Panc1 (cell line): ENCODE measurements at regions not wholly inside any gene's neighbourhood (a gene's known extent, or its start where the extent isn't known, plus 50 kb on each side); places are given as distances from the start of the nearest gene placed in this dataset.

Experiments used
- ATAC-seq: fragments of 200-7000 bp; cut with Tn5 transposase; 2 replicates; pipeline ENCODE4 v1.9.1; 2020; ENCODE audit warnings: mild to moderate bottlenecking, moderate library complexity
- BruUV-seq: library from RNA; stranded (reverse); fragments of 400-500 nt; replicated peaks from 2 replicates; lab custom pipeline; 2021; lab: Mats Ljungman, UMichigan
- CTCF ChIA-PET: fragments of 300-600 bp; sonication (Branson Sonifier 250); formaldehyde crosslinking; loops from one replicate; lab custom pipeline; 2022; ENCODE audit warnings: antibody characterized with exemption; lab: Charles Lee
- POLR2A ChIA-PET: fragments of 300-600 bp; sonication (Branson Sonifier 250); formaldehyde crosslinking; loops from one replicate; lab custom pipeline; 2022; ENCODE audit warnings: antibody characterized with exemption; lab: Charles Lee
- DNase-seq: peaks from one replicate; pipeline ENCODE4 v3.0.0-alpha.2; 2010; ENCODE audit warnings: low read depth, low spot score
- H3K27ac ChIP-seq: 2 replicates; pipeline ENCODE4 v1.5.1; 2011; ENCODE audit warnings: mild to moderate bottlenecking, low read length, inconsistent platforms
- H3K27me3 ChIP-seq: fragments of 200-500 bp; sonication (Bioruptor generic); 2 replicates; pipeline ENCODE4 v1.6.0; 2014; ENCODE audit warnings: low read length, inconsistent platforms; ENCODE audit not compliant: control insufficient read depth, insufficient read depth
- H3K36me3 ChIP-seq: fragments of 200-500 bp; sonication (Bioruptor generic); 2 replicates; pipeline ENCODE4 v1.5.1; 2014; ENCODE audit warnings: inconsistent platforms, mild to moderate bottlenecking, low read length, moderate library complexity; ENCODE audit not compliant: control insufficient read depth, insufficient read depth
- H3K4me1 ChIP-seq: 2 replicates; pipeline ENCODE4 v1.5.1; 2011; ENCODE audit warnings: inconsistent platforms, mild to moderate bottlenecking, low read length, moderate library complexity; ENCODE audit not compliant: control insufficient read depth, insufficient read depth
- H3K4me3 ChIP-seq, 2 experiments: 2 replicates each; pipeline ENCODE4 v1.5.1; 2011 to 2012; ENCODE audit warnings: low read depth in 2 of 2, low read length in 2 of 2, mild to moderate bottlenecking in 2 of 2, inconsistent platforms in 1 of 2, moderate library complexity in 1 of 2
- H3K9me3 ChIP-seq: fragments of 200-500 bp; sonication (Bioruptor generic); 2 replicates; pipeline ENCODE4 v1.5.1; 2014; ENCODE audit warnings: low read depth, mild to moderate bottlenecking, inconsistent platforms, low read length, moderate library complexity; ENCODE audit not compliant: control insufficient read depth, insufficient read depth
- POLR2AphosphoS5 ChIP-seq: IDR thresholded peaks from 2 replicates; pipeline ENCODE4 v1.6.1; 2012; ENCODE audit warnings: mild to moderate bottlenecking, low read depth, low read length, moderate library complexity
- SIN3A ChIP-seq: IDR thresholded peaks from 2 replicates; pipeline ENCODE4 v1.6.1; 2012; ENCODE audit warnings: low read depth, mild to moderate bottlenecking, low read length, moderate library complexity, borderline replicate concordance; ENCODE audit not compliant: insufficient read depth
- TCF7L2 ChIP-seq: IDR thresholded peaks from 2 replicates; pipeline ENCODE4 v1.6.1; 2011; ENCODE audit warnings: mild to moderate bottlenecking, low read depth, low read length, inconsistent platforms
- in situ Hi-C: cut with HindIII; loops from 2 replicates; pipeline ENCODE4 v1.10.0; 2016; ENCODE audit warnings: low sequenced_read_pairs, low pct_unique_long_range_greater_than_20kb
- intact Hi-C: fragments of 100-400 bp; cut with micrococcal nuclease; formaldehyde crosslinking; loops from one replicate; pipeline ENCODE4 v1.10.0; 2022; ENCODE audit not compliant: unreplicated experiment
- TF ChIP-seq, protein P1 (sequence below), 2 experiments: IDR thresholded peaks; 2 replicates each; pipeline ENCODE4 v1.6.1; 2011 to 2012; ENCODE audit warnings: low read depth in 2 of 2, control low read depth in 1 of 2, low read length in 1 of 2, mild to moderate bottlenecking in 1 of 2, moderate library complexity in 1 of 2; ENCODE audit not compliant: insufficient read depth in 1 of 2
- TF ChIP-seq, protein P2 (sequence below): fragments of 450-650 bp; IDR thresholded peaks from 2 replicates; pipeline ENCODE4 v1.5.1; 2017; ENCODE audit warnings: mild to moderate bottlenecking

GRCh38 chr1:70842562-70842961 is 205.1 kb downstream of the PTGER3 start:
- Histone ChIP-seq H3K27me3 (no peaks in the 10 kb centered on the region), H3K4me1 (no peaks in the 10 kb centered on the region), H3K36me3 (no peaks in the 10 kb centered on the region), H3K27ac (no peak overlapping the region), H3K9me3 (no peaks in the 10 kb centered on the region), H3K4me3 (no peak overlapping the region)
- TF ChIP-seq, protein P1, sequence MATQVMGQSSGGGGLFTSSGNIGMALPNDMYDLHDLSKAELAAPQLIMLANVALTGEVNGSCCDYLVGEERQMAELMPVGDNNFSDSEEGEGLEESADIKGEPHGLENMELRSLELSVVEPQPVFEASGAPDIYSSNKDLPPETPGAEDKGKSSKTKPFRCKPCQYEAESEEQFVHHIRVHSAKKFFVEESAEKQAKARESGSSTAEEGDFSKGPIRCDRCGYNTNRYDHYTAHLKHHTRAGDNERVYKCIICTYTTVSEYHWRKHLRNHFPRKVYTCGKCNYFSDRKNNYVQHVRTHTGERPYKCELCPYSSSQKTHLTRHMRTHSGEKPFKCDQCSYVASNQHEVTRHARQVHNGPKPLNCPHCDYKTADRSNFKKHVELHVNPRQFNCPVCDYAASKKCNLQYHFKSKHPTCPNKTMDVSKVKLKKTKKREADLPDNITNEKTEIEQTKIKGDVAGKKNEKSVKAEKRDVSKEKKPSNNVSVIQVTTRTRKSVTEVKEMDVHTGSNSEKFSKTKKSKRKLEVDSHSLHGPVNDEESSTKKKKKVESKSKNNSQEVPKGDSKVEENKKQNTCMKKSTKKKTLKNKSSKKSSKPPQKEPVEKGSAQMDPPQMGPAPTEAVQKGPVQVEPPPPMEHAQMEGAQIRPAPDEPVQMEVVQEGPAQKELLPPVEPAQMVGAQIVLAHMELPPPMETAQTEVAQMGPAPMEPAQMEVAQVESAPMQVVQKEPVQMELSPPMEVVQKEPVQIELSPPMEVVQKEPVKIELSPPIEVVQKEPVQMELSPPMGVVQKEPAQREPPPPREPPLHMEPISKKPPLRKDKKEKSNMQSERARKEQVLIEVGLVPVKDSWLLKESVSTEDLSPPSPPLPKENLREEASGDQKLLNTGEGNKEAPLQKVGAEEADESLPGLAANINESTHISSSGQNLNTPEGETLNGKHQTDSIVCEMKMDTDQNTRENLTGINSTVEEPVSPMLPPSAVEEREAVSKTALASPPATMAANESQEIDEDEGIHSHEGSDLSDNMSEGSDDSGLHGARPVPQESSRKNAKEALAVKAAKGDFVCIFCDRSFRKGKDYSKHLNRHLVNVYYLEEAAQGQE (IDR thresholded peaks at IDR 0.05; ENCODE audit: insufficient read depth in 1 of 2, low read depth in 2 of 2, low read length in 1 of 2) = no peak
- no peak for TF ChIP-seq TCF7L2
- TF ChIP-seq, protein P2, sequence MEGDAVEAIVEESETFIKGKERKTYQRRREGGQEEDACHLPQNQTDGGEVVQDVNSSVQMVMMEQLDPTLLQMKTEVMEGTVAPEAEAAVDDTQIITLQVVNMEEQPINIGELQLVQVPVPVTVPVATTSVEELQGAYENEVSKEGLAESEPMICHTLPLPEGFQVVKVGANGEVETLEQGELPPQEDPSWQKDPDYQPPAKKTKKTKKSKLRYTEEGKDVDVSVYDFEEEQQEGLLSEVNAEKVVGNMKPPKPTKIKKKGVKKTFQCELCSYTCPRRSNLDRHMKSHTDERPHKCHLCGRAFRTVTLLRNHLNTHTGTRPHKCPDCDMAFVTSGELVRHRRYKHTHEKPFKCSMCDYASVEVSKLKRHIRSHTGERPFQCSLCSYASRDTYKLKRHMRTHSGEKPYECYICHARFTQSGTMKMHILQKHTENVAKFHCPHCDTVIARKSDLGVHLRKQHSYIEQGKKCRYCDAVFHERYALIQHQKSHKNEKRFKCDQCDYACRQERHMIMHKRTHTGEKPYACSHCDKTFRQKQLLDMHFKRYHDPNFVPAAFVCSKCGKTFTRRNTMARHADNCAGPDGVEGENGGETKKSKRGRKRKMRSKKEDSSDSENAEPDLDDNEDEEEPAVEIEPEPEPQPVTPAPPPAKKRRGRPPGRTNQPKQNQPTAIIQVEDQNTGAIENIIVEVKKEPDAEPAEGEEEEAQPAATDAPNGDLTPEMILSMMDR = no peak
- no peak for TF ChIP-seq SIN3A
- no peak for TF ChIP-seq POLR2AphosphoS5
- ChIA-PET POLR2A (no interaction called here), CTCF (no interaction called here)
- in situ Hi-C loops = no loop called here
- no TSS peak for BruUV-seq
- intact Hi-C loops = no loop called here
- ATAC-seq (no peak), DNase-seq (no peak)

DNA sequence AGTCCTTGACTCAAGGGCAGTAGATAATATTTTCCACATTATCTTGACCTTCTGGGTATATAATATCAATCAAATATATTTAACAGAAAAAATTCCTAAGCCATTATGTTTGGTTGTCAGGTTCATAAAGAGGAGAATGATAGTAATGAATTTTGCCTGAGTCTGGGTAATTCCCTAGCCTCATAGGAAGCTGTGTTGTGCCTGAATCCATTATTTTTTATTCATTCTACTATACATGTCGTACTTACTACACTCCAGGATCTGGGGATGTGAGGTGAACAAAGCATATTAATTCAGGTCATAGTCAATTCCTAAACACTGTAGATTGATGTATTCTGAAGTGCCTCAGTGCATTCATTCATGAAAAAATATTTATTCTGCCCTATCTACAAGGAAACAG is 204.2 kb downstream of the PTGER3 start:
- in situ Hi-C loops = no loop called here
- Histone ChIP-seq H3K4me1 (no peaks in the 10 kb centered on the region), H3K27ac (no peak overlapping the region), H3K27me3 (no peaks in the 10 kb centered on the region), H3K36me3 (no peaks in the 10 kb centered on the region), H3K9me3 (no peaks in the 10 kb centered on the region), H3K4me3 (no peak overlapping the region)
- intact Hi-C loops = no loop called here
- TF ChIP-seq TCF7L2 = no peak
- TF ChIP-seq, protein P2 = no peak
- no peak for TF ChIP-seq POLR2AphosphoS5
- no peak for TF ChIP-seq SIN3A
- TF ChIP-seq, protein P1 (IDR thresholded peaks at IDR 0.05; ENCODE audit: insufficient read depth in 1 of 2, low read depth in 2 of 2, low read length in 1 of 2) = no peak
- ChIA-PET POLR2A (no interaction called here), CTCF (no interaction called here)
- ATAC-seq = no peak
- no TSS peak for BruUV-seq
- no peak for DNase-seq
